HepG2 (cell line): ENCODE measurements at regions not wholly inside any gene's neighbourhood (a gene's known extent, or its start where the extent isn't known, plus 50 kb on each side); places are given as distances from the start of the nearest gene placed in this dataset.

ENCODE experiments used
- ATAC-seq: fragments of 200-7000 bp; cut with Tn5 transposase; 3 replicates; pipeline ENCODE4 v1.9.1; 2020; ENCODE audit warnings: mild to moderate bottlenecking, moderate library complexity
- BruUV-seq: library from RNA; stranded (reverse); fragments of 400-500 nt; replicated peaks from 2 replicates; lab custom pipeline; 2021; lab: Mats Ljungman, UMichigan
- CTCF ChIA-PET: fragments of 300-600 bp; formaldehyde crosslinking; extraction: SDS; loops from one replicate; lab custom pipeline; 2021; ENCODE audit warnings: low total read pairs, inconsistent platforms, low intra/inter-chr PET ratio; lab: Yijun Ruan, JAX
- POLR2A ChIA-PET: fragments of 350-600 bp; sonication (Branson Sonifier 250); formaldehyde crosslinking; loops from one replicate; lab custom pipeline; 2020; ENCODE audit warnings: antibody characterized with exemption, inconsistent platforms; lab: Yijun Ruan, JAX
- DNase-seq: peaks from one replicate; pipeline ENCODE4 v3.0.0-alpha.2; 2015; ENCODE audit warnings: low spot score
- FAIRE-seq: peaks from 3 replicates; lab custom pipeline; 2011; peaks lifted over from hg19 to GRCh38; lab: Jason Lieb, UNC
- H2AFZ ChIP-seq: one replicate; pipeline ENCODE4 v1.6.1; 2011; ENCODE audit warnings: low read length, inconsistent platforms
- H3K27ac ChIP-seq: fragments of 300-600 bp; 3 replicates; pipeline ENCODE4 v1.8.0; 2011; ENCODE audit warnings: mixed run types, mild to moderate bottlenecking, mixed read lengths, low read length, inconsistent platforms; ENCODE audit not compliant: insufficient read depth; ENCODE audit errors: extremely low read length
- H3K27me3 ChIP-seq, 2 experiments: fragments of 200-600 bp in 1 of 2; 2 replicates in 1 of 2; 3 replicates in 1 of 2; pipeline versions ENCODE4 v1.6.0 to v1.8.0; 2011; ENCODE audit warnings: low read length in 2 of 2, mild to moderate bottlenecking in 2 of 2, moderate library complexity in 2 of 2, inconsistent platforms in 1 of 2; ENCODE audit not compliant: insufficient read depth in 2 of 2, control insufficient read depth in 1 of 2
- H3K36me3 ChIP-seq, 2 experiments: fragments of 200-600 bp in 1 of 2; replicated peaks in 1 of 2; 2 replicates in 1 of 2; 3 replicates in 1 of 2; pipeline versions ENCODE4 v1.5.1 to v1.8.0; 2011; ENCODE audit warnings: low read length in 2 of 2, inconsistent platforms in 1 of 2; ENCODE audit not compliant: insufficient read depth in 2 of 2, control insufficient read depth in 1 of 2
- H3K4me1 ChIP-seq: 2 replicates; pipeline ENCODE4 v1.5.1; 2012; ENCODE audit warnings: low read length, inconsistent platforms; ENCODE audit not compliant: insufficient read depth
- H3K4me2 ChIP-seq: 2 replicates; pipeline ENCODE4 v1.6.0; 2011; ENCODE audit warnings: low read depth, low read length, inconsistent platforms
- H3K4me3 ChIP-seq, 3 experiments: fragments of 200-600 bp in 1 of 3; sonication (generic), shearing (Covaris generic) in 1 of 3; replicated peaks in 1 of 3; 2 replicates each; pipeline ENCODE4 v1.5.1; 2011 to 2016; ENCODE audit warnings: low read length in 3 of 3, inconsistent platforms in 2 of 3, low read depth in 2 of 3, mild to moderate bottlenecking in 2 of 3, control low read depth in 1 of 3, mixed read lengths in 1 of 3; ENCODE audit not compliant: insufficient read depth in 1 of 3
- H3K79me2 ChIP-seq: one replicate; pipeline ENCODE4 v1.6.1; 2011; ENCODE audit warnings: low read length, inconsistent platforms; ENCODE audit not compliant: insufficient read depth
- H3K9ac ChIP-seq: 2 replicates; pipeline ENCODE4 v1.6.0; 2011; ENCODE audit warnings: mild to moderate bottlenecking, low read depth, low read length, inconsistent platforms; ENCODE audit not compliant: insufficient read depth
- H3K9me3 ChIP-seq: 2 replicates; pipeline ENCODE4 v1.5.1; 2012; ENCODE audit warnings: mild to moderate bottlenecking, low read length
- H4K20me1 ChIP-seq: 2 replicates; pipeline ENCODE4 v1.6.0; 2011; ENCODE audit warnings: inconsistent platforms, mild to moderate bottlenecking, low read length, moderate library complexity; ENCODE audit not compliant: insufficient read depth
- ATF7-NPFF ChIP-seq: sonication (generic); formaldehyde crosslinking; IDR thresholded peaks from 2 replicates; pipeline ENCODE4 v1.8.1; 2023; ENCODE audit warnings: mild to moderate bottlenecking, low read depth, missing genetic modification reagents, moderate library complexity
- CHD2 ChIP-seq: IDR thresholded peaks from 2 replicates; pipeline ENCODE4 v1.6.1; 2011; ENCODE audit warnings: low read depth, low read length, improper control_type of control experiment
- ETV5 ChIP-seq: IDR thresholded peaks from 2 replicates; pipeline ENCODE4 v1.6.1; 2018; ENCODE audit warnings: missing biosample characterization, missing genetic modification reagents, inconsistent platforms, borderline replicate concordance
- HIVEP1 ChIP-seq: sonication (generic); formaldehyde crosslinking; IDR thresholded peaks from 2 replicates; pipeline ENCODE4 v1.4.0; 2020; ENCODE audit warnings: mild to moderate bottlenecking, missing genetic modification reagents
- NCOA5 ChIP-seq: sonication (generic); formaldehyde crosslinking; IDR thresholded peaks from 2 replicates; pipeline ENCODE4 v1.4.0; 2020; ENCODE audit warnings: missing genetic modification reagents
- PHB2 ChIP-seq: fragments of 450-650 bp; IDR thresholded peaks from 2 replicates; pipeline ENCODE4 v1.6.1; 2018; ENCODE audit not compliant: partially characterized antibody
- PLRG1 ChIP-seq: fragments of 450-650 bp; conservative IDR thresholded peaks from 2 replicates; pipeline ENCODE4 v1.6.1; 2016
- SOX6 ChIP-seq, 2 experiments: fragments of 450-650 bp in 1 of 2; sonication (generic) in 1 of 2; formaldehyde crosslinking in 1 of 2; IDR thresholded peaks; 2 replicates each; pipeline versions ENCODE4 v1.4.0 to v1.6.1; 2017 to 2020; ENCODE audit warnings: antibody characterized with exemption in 1 of 2, mild to moderate bottlenecking in 1 of 2, missing genetic modification reagents in 1 of 2
- WGBS: methylation state at CpG from one replicate; pipeline ENCODE4 v1.1.6; 2017; ENCODE audit warnings: low lambda C conversion rate; 5-methylcytosine and 5-hydroxymethylcytosine counted together
- in situ Hi-C: cut with HindIII; loops from 2 replicates; pipeline ENCODE4 v1.10.0; 2017; ENCODE audit warnings: low pct_unique_long_range_greater_than_20kb; ENCODE audit not compliant: extremely low pct_ligation_motif_present
- intact Hi-C: fragments of 100-400 bp; cut with micrococcal nuclease; formaldehyde crosslinking; loops from one replicate; pipeline ENCODE4 v1.10.0; 2022; ENCODE audit not compliant: unreplicated experiment
- TF ChIP-seq, protein P1 (sequence below): sonication (generic); formaldehyde crosslinking; IDR thresholded peaks from 2 replicates; pipeline ENCODE4 v1.4.0; 2020; ENCODE audit warnings: mild to moderate bottlenecking, missing genetic modification reagents
- TF ChIP-seq, protein P2 (sequence below): sonication (generic); formaldehyde crosslinking; conservative IDR thresholded peaks from 2 replicates; pipeline ENCODE4 v1.4.0; 2020; ENCODE audit warnings: missing genetic modification reagents
- TF ChIP-seq, protein P3 (sequence below): sonication (generic); formaldehyde crosslinking; IDR thresholded peaks from 2 replicates; pipeline ENCODE4 v1.8.0; 2022; ENCODE audit warnings: low read depth, missing genetic modification reagents

DNA sequence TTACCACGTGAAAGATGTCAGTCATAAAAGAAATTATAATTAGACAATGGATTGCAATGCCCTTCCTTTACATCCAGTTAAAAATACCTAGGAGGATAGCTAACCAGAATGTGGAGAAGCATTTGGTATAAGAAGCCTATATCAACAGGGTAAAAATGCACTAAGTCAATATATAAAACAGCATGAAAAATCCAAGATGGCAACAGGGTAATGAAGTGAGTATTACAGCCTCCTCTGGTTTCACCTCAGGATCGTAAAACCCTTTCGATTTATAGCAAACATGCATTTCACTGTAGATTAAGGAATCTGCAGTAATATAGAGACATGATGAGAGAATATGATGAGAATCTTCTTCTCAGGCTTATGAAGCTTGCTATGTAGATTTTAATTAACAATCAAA, 999.3 kb downstream of the NR2F1-AS1 start:
- Histone ChIP-seq H3K9ac (no peak overlapping the region), H3K4me1 (no peaks in the 10 kb centered on the region), H3K4me2 (no peak overlapping the region), H2AFZ (no peak overlapping the region), H3K79me2 (no peaks in the 10 kb centered on the region), H3K36me3 (no peaks in the 10 kb centered on the region), H3K9me3 (no peaks in the 10 kb centered on the region), H3K27ac (no peak overlapping the region), H3K4me3 (no peak overlapping the region), H4K20me1 (no peaks in the 10 kb centered on the region), H3K27me3 (no peaks in the 10 kb centered on the region)
- ATAC-seq (no peak), DNase-seq (no peak), FAIRE-seq (no peak)
- in situ Hi-C loops, result no loop called here
- ChIA-PET POLR2A (no interaction called here), CTCF (no interaction called here)
- TF ChIP-seq, protein P1, sequence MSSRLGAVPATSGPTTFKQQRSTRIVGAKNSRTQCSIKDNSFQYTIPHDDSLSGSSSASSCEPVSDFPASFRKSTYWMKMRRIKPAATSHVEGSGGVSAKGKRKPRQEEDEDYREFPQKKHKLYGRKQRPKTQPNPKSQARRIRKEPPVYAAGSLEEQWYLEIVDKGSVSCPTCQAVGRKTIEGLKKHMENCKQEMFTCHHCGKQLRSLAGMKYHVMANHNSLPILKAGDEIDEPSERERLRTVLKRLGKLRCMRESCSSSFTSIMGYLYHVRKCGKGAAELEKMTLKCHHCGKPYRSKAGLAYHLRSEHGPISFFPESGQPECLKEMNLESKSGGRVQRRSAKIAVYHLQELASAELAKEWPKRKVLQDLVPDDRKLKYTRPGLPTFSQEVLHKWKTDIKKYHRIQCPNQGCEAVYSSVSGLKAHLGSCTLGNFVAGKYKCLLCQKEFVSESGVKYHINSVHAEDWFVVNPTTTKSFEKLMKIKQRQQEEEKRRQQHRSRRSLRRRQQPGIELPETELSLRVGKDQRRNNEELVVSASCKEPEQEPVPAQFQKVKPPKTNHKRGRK, result no peak
- TF ChIP-seq ETV5 (no peak), NCOA5 (CRISPR knock-in tag) (no peak), ATF7-NPFF (CRISPR knock-in tag) (no peak), HIVEP1 (CRISPR knock-in tag) (no peak), PHB2 (no peak), PLRG1 (no peak), CHD2 (no peak), SOX6 (IDR thresholded peaks at IDR 0.05) (no peak), SOX6 (CRISPR knock-in tag; IDR thresholded peaks at IDR 0.05) (no peak)
- TF ChIP-seq, protein P2, sequence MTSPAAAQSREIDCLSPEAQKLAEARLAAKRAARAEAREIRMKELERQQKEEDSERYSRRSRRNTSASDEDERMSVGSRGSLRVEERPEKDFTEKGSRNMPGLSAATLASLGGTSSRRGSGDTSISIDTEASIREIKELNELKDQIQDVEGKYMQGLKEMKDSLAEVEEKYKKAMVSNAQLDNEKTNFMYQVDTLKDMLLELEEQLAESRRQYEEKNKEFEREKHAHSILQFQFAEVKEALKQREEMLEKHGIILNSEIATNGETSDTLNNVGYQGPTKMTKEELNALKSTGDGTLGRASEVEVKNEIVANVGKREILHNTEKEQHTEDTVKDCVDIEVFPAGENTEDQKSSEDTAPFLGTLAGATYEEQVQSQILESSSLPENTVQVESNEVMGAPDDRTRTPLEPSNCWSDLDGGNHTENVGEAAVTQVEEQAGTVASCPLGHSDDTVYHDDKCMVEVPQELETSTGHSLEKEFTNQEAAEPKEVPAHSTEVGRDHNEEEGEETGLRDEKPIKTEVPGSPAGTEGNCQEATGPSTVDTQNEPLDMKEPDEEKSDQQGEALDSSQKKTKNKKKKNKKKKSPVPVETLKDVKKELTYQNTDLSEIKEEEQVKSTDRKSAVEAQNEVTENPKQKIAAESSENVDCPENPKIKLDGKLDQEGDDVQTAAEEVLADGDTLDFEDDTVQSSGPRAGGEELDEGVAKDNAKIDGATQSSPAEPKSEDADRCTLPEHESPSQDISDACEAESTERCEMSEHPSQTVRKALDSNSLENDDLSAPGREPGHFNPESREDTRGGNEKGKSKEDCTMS, result no peak
- TF ChIP-seq, protein P3, sequence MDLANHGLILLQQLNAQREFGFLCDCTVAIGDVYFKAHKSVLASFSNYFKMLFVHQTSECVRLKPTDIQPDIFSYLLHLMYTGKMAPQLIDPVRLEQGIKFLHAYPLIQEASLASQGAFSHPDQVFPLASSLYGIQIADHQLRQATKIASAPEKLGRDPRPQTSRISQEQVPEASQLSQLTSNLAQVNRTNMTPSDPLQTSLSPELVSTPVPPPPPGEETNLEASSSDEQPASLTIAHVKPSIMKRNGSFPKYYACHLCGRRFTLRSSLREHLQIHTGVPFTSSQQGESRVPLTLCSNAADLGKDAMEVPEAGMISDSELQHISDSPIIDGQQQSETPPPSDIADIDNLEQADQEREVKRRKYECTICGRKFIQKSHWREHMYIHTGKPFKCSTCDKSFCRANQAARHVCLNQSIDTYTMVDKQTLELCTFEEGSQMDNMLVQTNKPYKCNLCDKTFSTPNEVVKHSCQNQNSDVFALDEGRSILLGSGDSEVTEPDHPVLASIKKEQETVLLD (CRISPR knock-in tag), result no peak
- intact Hi-C loops, result no loop called here
- WGBS, result 44% methylated on average over 3 of the region's 3 CpGs
- BruUV-seq, result no TSS peak
